Esophagus squamous epithelium (tissue), 4 donors: ENCODE measurements at regions not wholly inside any gene's neighbourhood (a gene's known extent, or its start where the extent isn't known, plus 50 kb on each side); places are given as distances from the start of the nearest gene placed in this dataset.

Experiments
- POLR2A ChIP-seq, 4 donors: fragments of 450-650 bp; IDR thresholded peaks; one replicate each; pipeline ENCODE4 v1.6.1; 2017; ENCODE audit warnings: antibody characterized with exemption in 4 of 4, mild to moderate bottlenecking in 4 of 4, moderate library complexity in 3 of 4
- TF ChIP-seq, protein P1 (sequence below), 6 experiments: fragments of 450-650 bp in 4 of 6; fragments of 200-600 bp in 2 of 6; sonication (generic) in 2 of 6; IDR thresholded peaks; one replicate each; pipeline ENCODE4 v1.5.1; 2016 to 2019; ENCODE audit warnings: antibody characterized with exemption in 6 of 6, mild to moderate bottlenecking in 4 of 6, moderate library complexity in 4 of 6

DNA sequence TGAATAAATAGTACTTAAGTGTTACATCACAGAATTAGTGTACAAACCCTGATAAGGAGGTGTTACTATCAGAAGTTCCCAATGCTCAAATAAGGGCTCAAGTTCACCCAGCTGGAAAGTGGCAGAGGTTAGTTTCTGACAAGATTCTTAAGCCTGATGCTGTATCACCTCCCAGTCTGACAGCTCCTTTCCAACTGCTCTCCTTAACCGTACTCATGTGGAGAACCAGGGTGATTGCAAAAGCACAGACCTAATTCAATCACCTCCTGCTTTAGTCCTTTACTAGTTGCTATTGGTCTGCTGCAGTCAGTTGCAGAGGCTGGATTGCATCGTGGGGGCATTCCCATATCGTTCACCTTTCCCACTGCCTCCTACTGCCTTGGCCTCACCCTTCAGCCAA lies 100.4 kb upstream of the ZNF618 start:
- TF ChIP-seq, protein P1, sequence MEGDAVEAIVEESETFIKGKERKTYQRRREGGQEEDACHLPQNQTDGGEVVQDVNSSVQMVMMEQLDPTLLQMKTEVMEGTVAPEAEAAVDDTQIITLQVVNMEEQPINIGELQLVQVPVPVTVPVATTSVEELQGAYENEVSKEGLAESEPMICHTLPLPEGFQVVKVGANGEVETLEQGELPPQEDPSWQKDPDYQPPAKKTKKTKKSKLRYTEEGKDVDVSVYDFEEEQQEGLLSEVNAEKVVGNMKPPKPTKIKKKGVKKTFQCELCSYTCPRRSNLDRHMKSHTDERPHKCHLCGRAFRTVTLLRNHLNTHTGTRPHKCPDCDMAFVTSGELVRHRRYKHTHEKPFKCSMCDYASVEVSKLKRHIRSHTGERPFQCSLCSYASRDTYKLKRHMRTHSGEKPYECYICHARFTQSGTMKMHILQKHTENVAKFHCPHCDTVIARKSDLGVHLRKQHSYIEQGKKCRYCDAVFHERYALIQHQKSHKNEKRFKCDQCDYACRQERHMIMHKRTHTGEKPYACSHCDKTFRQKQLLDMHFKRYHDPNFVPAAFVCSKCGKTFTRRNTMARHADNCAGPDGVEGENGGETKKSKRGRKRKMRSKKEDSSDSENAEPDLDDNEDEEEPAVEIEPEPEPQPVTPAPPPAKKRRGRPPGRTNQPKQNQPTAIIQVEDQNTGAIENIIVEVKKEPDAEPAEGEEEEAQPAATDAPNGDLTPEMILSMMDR (IDR thresholded peaks at IDR 0.05) = no peak
- no peak for TF ChIP-seq POLR2A (IDR thresholded peaks at IDR 0.05)
